NAMALWA (cell line): ENCODE measurements at regions not wholly inside any gene's neighbourhood (a gene's known extent, or its start where the extent isn't known, plus 50 kb on each side); places are given as distances from the start of the nearest gene placed in this dataset.
"Not testable (repeated sequence)": the region's sequence is repeated elsewhere in the genome, so short reads cannot be mapped to it uniquely, and the experiment has no call there.

Source experiments
- DNase-seq: peaks from one replicate; pipeline ENCODE4 v3.0.0-alpha.2; 2015; ENCODE audit warnings: low spot score

DNA sequence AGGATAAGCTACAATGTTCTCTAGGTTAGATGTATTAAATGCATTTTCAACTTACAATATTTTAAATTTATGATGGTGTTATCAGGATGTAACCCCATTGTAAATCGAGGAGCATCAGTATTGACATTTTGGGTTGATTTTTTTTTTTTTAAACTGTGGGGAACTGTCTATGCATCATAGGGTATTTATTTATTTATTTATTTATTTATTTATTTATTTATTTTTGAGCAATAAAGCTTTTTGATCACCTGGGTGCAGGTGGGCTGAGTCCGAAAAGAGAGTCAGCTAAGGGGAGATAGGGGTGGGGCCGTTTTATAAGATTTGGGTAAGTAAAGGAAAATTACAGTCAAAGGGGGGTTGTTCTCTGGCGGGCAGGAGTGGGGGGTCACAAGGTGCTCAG is 367.5 kb downstream of the OXSM start:
- DNase-seq: not testable (repeated sequence)

DNA sequence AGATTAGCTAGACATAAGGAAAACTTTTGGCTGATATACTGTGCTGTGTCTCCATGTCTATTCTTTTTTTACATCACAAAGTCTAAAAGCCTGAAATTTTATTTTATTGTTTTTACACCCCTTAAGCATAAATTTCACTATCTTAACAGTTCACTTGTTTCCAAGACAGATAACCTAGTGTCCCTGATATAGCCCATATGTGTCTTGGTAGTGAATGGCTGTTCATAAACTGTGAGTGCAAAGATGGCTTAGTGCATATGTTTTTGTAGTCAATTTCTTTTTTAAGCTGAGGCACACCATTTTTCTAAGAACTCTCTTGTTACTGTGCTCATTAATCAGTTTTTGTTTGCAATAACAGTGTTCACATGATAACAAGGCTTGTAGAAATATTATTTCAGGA is 381.1 kb downstream of the OXSM start:
- DNase-seq: no peak

DNA sequence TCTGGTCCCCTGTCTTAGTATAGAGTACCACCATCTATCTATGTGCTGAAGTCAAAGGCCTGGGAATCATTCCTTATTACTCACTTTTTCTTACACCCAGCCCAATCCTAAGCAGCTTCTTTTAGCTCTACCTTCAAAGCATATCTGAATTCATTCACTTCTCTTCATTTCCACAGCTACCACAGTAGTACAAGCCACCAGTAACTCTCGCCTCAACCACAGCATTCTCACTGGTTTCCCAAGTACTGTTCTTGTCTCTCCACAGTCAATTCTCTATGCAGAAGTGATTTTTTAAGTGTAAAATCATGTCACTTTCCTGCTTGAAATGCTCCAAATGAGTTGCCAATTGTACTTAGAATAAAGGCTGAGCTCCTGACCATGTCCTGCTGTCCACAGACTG is 401.7 kb downstream of the OXSM start:
- DNase-seq: no peak

DNA sequence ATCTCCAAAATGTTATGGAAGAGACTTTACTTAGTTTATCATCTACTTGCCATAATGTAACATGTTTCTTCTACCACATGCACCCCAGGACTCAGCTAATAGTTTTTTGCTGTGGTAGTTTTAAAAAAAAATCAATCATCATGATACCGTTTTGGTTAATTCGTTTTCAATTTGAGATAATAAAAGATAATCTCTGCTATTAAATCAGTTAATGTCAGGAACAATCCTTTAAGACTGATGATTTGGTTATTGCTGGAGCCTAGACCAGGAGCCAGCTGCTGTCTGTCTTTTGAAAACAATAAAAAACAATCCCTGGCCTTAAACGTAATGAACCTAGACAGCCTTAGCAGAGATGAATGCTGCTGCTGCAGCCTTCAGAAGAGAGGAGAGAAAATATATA is 403.7 kb downstream of the OXSM start:
- DNase-seq: no peak

DNA sequence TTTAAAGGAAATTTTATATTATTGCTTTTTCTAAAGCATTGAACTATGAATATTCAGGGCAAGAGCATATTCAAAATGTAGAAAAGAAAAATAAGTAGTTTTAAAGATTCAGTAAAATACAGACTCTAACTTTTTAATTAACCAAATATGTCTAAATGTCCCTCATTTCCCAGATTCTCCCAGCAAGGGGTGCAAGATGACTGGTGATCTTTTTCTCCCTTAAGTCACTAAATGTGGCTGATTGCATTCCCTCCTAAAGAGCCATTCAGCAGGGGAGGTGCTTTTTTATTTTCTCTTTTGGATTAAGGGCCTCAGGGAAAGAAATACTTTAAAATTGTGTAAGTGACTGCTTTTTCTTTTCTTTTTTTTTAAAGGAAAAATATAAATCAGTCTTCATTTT is 406.9 kb downstream of the OXSM start:
- DNase-seq: no peak

DNA sequence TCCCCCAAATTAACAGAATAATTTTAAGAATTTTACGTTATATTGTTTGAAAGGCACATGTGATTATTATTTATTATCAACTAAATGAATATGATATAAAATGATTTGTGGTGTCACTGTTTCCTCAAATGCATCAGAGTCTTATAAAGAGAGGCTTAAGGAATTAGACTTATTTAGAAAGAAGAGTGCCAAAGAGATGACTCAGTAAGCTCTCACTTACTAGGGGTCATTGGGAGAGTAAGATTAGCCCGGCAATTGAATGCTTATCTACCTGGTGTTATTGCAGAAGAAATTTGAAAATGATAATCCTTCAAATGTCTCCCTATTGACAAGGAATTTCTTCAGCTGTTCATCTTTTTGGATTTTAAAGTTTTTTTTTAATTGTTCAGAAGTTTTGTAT is 408.7 kb downstream of the OXSM start:
- no peak for DNase-seq

DNA sequence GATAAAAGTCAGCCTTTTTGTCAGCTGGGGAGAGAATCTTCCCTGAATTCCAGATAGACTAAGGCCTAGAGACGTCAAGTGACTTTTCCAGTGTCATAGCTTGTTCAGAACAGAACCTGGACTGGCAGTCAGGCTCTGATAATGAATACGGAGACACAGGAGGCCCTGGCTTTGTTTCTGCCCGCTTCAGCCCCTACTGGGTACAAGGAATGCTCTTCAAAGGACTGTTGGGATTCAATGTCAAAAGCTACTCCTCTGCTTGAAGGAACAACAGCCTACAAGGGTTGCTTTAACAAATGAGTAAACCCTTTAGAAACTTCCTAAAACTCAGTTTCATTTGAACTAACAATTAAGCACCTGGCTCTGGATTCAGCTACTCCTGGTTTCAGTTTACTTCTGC is 412.3 kb downstream of the OXSM start:
- DNase-seq: no peak

DNA sequence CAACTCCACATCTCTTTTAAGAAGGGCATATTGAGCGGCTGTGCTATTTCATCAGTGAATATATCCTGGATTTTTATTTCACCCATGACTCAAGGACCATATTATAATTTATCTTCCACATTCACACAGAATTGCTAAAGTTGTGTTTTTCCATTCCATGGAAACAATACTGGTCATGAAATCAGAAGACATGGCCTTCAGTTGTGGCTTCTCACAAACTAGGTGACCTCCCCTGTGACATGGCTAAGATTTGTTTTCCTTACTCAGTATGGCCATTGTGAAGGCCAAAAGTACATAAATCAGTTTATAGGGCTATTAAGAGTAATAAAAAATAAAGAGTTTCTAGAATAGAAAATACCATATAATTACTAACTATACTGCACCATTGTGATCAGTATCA is 415.6 kb downstream of the OXSM start:
- no peak for DNase-seq

DNA sequence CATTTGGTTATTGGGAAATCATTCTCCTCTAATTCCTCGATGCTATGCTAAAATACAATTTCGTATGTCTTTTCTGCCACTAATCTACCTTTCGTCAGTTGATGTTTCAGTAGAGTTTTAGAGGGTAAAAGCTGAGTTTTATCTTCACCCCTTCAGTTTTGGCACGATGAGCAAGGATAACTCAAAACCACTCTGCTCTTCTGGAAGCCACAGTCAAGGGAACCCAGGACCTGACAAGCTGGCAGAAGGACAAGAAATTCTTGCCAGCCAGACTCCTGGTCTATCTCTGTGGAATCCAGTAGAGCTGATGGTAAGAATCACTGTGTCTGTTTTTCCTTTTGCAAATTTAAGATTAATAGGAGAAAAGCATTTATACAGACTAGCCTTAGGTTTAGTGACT is 414.4 kb upstream of the LRRC3B start:
- DNase-seq: no peak

DNA sequence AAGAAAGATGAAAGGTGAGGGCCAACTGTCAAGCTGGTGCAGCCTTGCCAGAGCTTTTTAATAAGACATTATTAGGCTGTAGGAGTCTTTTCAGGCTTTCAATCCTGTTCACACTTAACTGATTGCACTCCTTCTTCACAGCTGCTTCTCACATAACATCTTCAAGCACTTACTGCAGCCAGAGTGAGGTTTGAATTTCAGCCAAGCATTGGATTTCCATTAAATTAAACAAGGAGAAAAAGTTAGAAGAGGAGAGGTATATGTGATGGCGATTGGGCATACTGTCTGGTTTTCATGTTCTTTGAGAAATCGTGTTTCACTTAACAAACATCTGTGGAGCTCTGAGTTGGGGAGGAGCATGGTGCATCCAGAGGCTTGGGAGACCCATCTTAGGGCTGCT is 392.8 kb upstream of the LRRC3B start:
- no peak for DNase-seq

DNA sequence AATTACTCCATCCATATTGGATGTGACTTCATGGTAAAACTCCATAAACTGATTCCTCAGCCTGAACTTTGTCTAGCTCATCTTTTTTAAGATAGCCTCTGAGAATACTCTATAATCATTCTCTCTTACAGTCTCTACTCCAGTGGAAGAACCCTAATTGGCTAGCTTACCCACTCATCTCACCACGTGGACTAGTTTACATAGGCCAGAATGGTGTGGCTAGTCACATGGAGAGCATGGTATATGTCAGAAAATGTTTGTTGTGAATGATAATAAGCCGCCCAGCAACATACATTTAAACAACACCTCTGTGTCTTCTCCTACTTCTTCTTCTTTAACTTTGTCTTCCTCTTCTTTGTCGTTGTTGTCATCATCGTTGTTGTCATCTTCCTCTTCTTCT is 389.2 kb upstream of the LRRC3B start:
- DNase-seq: no peak

DNA sequence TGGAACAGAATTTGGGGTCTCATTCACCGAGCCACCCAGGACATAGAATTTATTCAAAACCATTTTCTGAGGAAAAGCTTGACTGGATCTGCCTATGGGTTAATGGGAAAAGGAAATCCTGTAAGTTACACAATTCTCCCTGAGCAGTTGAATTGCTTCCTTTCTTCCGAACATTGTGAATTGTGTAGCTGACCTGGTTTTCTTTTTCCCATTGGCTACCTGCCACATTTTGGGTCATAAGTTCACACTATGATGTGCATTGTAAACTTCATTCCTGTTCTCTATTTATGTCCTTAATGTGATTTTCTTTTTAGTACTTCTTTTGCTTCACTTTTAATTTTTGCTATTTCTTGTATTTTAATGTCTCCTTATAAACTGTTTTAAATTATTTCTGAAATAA is 386.0 kb upstream of the LRRC3B start:
- DNase-seq: no peak

DNA sequence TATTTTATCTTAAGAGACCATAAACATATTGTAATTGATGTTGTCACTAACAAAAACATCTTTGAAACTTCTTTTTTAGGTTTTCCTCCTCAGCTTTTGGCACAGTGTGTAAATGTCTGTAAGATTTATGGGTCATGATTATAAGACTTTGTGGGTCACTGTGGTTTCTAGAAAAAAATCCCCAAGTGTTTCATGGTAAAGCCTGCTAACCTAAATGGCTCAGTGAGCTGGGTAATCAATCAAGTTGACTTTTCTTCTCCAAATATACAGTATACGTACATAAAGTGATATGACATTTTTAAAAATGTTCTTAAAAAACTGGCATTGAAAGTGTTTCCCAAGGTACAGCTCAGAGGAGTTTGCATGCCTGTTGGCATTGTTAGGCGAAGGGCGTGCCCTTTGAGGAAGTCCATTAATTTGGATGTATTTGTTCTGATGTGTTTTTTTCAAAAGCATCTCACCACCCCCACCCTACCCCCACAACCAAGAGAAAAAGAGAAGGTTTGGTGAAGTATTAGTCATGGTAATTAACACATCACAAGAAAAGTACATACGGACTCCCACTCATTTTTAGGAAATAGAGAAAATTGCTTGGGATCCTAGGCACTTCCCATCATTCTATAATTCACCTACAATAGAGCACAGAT is 385.4 kb upstream of the LRRC3B start:
- DNase-seq: no peak

DNA sequence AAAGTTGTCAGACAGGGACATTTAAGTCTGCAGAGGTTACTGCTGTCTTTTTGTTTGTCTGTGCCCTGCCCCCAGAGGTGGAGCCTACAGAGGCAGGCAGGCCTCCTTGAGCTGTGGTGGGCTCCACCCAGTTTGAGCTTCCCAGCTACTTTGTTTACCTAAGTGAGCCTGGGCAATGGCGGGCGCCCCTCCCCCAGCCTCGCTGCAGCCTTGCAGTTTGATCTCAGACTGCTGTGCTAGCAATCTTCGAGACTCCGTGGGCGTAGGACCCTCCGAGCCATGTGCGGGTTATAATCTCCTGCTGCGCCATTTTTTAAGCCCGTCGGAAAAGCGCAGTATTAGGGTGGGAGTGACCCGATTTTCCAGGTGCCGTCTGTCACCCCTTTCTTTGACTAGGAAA is 378.0 kb upstream of the LRRC3B start:
- DNase-seq: not testable (repeated sequence)

DNA sequence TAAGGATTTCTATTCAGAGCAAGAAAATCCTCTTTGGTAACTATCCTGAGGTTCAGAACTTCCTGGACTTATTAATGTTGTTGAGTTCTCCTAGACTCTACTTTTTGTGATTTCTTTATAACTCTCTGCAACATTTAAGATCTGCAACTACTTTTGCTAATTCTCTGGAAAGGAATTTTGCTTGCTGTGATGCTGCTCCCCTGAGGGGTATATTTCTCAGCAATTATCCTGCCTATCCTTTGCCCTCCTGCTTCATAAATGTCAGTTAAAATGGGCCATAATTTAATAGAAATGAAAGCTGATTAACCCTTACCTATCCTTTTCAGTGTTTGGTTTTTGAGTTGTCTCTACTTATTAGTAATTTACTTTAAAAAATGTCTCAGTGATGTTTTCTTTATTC is 377.3 kb upstream of the LRRC3B start:
- no peak for DNase-seq

DNA sequence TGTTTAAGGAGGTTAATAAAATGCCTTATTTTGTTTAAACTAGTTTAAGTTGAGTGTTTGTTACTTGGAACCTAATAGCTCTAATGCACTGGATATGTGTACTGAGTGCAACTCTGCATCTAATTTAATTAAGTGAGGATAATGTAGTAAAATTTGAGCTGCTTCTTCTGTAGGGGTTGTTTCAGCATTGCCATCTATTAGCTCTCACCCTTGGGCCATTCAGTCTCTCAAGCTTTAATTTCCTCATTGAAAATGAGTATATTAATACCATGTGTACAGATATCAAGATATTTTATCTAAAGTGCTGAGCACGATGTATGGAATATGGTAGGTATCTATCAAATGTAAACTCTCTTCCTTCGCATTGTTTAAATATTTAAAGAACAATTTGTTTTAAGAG is 375.7 kb upstream of the LRRC3B start:
- DNase-seq: no peak

DNA sequence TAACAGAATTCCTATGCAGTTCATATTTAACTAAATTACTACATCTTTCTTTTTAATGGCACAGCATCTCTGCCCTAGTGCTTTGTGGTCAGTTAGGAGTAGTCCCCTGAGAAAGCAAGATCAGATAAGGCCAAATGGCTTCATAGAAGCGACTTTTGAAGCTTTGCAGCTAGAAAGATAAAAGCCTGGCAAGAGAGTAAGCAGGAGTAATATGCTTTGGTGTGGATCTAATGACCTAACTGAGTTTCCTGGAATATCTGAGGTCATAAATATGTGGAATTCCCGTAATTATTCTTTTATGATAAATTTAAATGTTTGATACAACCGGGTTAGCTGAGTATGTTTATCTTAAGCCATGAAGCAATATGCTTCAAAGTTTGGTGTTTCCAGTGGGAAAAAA is 374.9 kb upstream of the LRRC3B start:
- no peak for DNase-seq

DNA sequence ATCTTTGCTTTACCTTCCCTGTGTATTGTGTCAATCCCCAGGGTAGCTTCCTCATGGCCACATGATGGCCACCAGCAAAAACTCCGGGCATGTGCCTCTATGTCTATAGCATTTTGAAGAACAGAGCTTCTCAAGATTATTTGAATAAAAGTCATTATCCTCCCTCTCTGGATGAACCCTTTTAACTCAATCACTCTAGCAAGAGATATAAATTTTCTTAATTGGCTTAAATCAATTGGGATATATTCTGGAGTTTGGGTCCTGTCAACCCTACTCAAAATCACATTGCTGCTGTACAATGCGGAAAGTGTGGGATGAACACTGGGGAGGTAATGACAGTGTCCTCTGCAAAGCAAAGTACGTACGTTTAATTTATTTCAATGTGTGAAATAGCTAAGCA is 370.6 kb upstream of the LRRC3B start:
- DNase-seq: no peak

DNA sequence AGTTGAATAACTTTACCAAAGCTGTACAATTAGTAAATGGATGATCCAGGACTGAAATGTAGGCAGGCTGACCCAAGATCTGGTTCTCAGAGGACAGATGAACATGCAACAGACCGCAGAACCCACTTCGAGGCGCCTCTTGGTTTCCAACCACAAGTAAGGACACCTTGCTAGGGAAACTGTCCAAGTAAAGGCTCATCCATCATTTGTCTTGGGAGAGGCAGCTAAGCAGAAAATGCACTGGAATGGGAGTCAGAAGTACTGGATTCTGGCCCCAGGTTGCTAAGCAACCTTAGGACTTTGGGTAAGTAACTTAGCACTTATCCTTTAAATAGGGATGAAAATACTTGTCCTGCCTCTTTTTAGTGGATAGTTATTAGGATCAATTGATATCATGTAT is 366.3 kb upstream of the LRRC3B start:
- no peak for DNase-seq

DNA sequence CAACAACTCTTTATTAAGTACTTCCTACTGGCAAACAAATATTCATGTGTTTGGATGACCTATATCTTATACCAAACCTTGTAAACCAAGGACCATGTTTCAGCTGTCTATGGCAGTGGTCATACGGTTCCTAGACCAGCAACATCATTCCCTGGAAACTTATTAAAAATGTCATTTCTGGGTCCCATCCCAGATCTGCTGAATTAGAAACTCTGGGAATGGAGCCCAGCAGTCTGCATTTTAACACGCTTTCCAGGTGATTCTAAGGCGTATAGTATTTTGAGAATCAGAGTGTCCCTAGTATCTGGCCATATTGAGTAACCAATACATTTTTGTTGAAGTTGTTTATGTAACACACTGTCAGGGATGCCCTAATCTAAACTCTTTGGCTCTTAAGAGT is 363.4 kb upstream of the LRRC3B start:
- no peak for DNase-seq

DNA sequence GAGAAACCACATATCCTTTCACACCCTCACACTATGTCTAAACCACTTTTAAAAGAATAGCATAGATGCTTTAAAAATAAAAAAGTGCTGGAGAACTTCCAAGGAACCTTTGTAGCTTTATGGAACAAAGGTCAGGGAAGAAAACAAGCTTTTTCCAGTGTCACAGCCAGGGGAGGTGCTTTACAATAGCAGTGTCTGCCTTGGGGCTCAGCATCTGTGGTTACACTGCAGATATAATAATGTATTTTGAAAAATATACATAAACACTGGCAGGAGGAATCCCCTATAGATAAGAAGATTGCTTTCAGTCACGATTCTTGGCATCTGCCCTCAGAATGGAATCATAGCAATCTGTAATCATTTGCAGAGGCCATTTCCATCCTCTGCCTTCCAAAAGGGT is 362.4 kb upstream of the LRRC3B start:
- DNase-seq: no peak

DNA sequence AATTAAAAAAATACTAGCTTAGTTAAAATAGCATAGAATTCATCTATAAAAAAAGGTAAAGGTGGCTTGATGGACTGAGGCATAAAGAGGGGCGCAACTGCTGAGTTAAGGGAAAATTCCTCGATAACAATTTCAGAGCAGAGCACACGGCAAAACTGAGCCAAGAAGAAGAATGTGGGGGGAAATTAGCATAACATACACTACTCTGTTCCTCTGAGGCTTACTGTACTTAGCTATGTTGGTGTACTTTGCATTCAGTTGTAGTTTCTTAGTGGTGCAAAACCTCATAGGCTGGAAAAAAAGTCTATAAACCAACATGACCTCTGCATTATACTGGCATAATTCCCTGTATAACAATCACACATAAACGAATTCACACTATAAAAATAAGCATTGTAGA is 357.9 kb upstream of the LRRC3B start:
- no peak for DNase-seq

DNA sequence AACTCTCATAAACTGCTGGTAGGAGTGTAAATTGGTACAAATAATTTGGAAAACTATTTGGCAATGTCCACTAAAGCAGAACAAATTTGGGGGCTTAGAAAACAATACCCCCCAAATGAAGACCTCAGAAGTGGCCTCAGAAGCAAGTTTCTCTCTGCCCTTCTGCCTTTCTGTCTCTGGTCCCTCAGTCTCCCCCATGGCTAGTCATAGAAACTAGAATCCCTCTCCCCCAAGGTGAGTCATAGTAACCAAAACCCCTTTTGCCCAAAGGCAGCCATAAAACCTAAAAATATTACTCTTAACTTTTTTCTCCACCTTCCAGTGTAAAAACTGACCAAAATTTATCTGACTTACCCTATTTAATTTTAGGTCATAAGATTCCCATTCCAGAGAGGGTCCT is 350.7 kb upstream of the LRRC3B start:
- DNase-seq: no peak

DNA sequence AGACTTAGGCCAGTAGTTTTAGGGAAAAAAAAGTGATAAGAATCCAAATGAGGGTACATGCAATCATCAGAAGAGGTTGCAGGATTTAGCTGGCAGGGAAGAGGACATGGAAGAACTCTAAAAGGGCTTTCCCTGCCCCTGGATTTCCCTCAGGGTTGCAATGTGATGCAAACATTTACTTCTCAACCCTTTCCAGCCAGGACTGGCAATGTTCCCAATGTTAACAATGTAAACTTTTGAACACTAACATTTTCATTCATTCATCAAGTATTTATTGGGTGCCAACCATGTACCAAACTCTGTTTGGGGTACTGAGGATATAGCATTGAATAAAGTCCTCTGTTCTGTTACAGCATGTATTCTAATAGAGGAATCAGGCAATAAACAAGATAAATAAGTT is 349.4 kb upstream of the LRRC3B start:
- no peak for DNase-seq

DNA sequence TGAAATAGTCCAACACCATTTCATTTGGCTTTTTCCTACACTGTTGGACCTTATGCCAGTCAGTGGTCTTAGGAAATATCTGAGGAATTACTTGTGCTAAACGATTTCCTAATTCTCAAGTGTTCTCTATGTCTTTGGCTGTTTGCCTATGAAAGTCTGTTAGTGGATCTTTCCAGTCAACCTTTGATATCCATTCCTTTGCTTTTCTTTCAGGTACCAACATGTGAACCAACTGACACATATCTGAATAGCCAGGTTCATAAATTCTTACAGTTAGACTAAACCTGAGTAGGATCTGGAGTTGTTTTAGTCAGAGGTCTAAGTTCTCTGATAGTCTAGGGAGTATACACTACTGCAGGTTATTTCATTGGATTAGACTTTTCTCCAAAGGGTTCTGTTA is 343.5 kb upstream of the LRRC3B start:
- DNase-seq: no peak
